ENCODE measurements at regions not wholly inside any gene's neighbourhood (a gene's known extent, or its start where the extent isn't known, plus 50 kb on each side); places are given as distances from the start of the nearest gene placed in this dataset.
"Not testable (repeated sequence)": the region's sequence is repeated elsewhere in the genome, so short reads cannot be mapped to it uniquely, and the experiment has no call there.

GRCh38 chr4:66506985-66507384, 836.7 kb upstream of the EPHA5 start:
- DNase-seq, result no peak

- DNase-seq, result no peak
These were observed 831.7 kb upstream of the EPHA5 start for GRCh38 chr4:66501997-66502396.

- no peak for DNase-seq
These were observed 820.4 kb upstream of the EPHA5 start for GRCh38 chr4:66490729-66491128.

GRCh38 chr4:66489783-66490452, 819.6 kb upstream of the EPHA5 start:
- no peak for DNase-seq

- no peak for DNase-seq
These were observed 819.1 kb upstream of the EPHA5 start for GRCh38 chr4:66489370-66489769.

- no peak for DNase-seq
These were observed 815.8 kb upstream of the EPHA5 start for GRCh38 chr4:66486068-66486467.

GRCh38 chr4:66482186-66482585, 811.9 kb upstream of the EPHA5 start:
- no peak for DNase-seq

GRCh38 chr4:66475596-66475995, 805.3 kb upstream of the EPHA5 start:
- no peak for DNase-seq

- no peak for DNase-seq
These were observed 794.8 kb upstream of the EPHA5 start for GRCh38 chr4:66465111-66465510.

- DNase-seq, result not testable (repeated sequence)
These were observed 792.6 kb upstream of the EPHA5 start for GRCh38 chr4:66462890-66463289.

- DNase-seq, result no peak
These were observed 781.5 kb upstream of the EPHA5 start for GRCh38 chr4:66451741-66452140.

- no peak for DNase-seq
These were observed 772.7 kb upstream of the EPHA5 start for GRCh38 chr4:66443008-66443407.

- DNase-seq, result no peak
These were observed 769.2 kb upstream of the EPHA5 start for GRCh38 chr4:66439508-66439907.

GRCh38 chr4:66433706-66434105, 763.4 kb upstream of the EPHA5 start:
- no peak for DNase-seq

GRCh38 chr4:66430856-66431255, 760.6 kb upstream of the EPHA5 start:
- no peak for DNase-seq

- DNase-seq, result no peak
These were observed 759.0 kb upstream of the EPHA5 start for GRCh38 chr4:66429276-66429675.

GRCh38 chr4:66416425-66416824, 746.1 kb upstream of the EPHA5 start:
- DNase-seq, result no peak

GRCh38 chr4:66404141-66404540, 733.9 kb upstream of the EPHA5 start:
- DNase-seq, result no peak

GRCh38 chr4:66376921-66377320, 706.6 kb upstream of the EPHA5 start:
- no peak for DNase-seq

- no peak for DNase-seq
These were observed 706.1 kb upstream of the EPHA5 start for GRCh38 chr4:66376396-66376795.

- no peak for DNase-seq
These were observed 703.0 kb upstream of the EPHA5 start for GRCh38 chr4:66373268-66373667.

GRCh38 chr4:66372706-66373105, 702.4 kb upstream of the EPHA5 start:
- DNase-seq, result no peak

GRCh38 chr4:66367043-66367660, 696.9 kb upstream of the EPHA5 start:
- DNase-seq, result no peak

- not testable (repeated sequence) for DNase-seq
These were observed 690.1 kb upstream of the EPHA5 start for GRCh38 chr4:66360395-66360794.

GRCh38 chr4:66357316-66357715, 687.0 kb upstream of the EPHA5 start:
- DNase-seq, result no peak

All from activated CD4-positive, CD25-positive, alpha-beta regulatory T cell treated with anti-CD3 and anti-CD28 coated beads, Interleukin-2, amount 50 U/mL, for 72 hours (primary cell).